ENCODE measurements at regions not wholly inside any gene's neighbourhood (a gene's known extent, or its start where the extent isn't known, plus 50 kb on each side); places are given as distances from the start of the nearest gene placed in this dataset.

GRCh38 chr5:167576126-167576525 is 715.3 kb upstream of the WWC1 start:
- peaks cover 71% of the 10 kb centered on the region for H3K27me3 ChIP-seq
- H3K4me3 ChIP-seq (ENCODE audit: low read depth, low read length), result no peak overlapping the region
- DNase-seq, result no peak
- H3K9me3 ChIP-seq, result no peaks in the 10 kb centered on the region
- no peaks in the 10 kb centered on the region for H3K4me1 ChIP-seq
- no peak for TF ChIP-seq CTCF (IDR thresholded peaks at IDR 0.05; ENCODE audit: low read depth, low read length)
- no peaks in the 10 kb centered on the region for H3K36me3 ChIP-seq

- H3K36me3 ChIP-seq, result no peaks in the 10 kb centered on the region
- no peaks in the 10 kb centered on the region for H3K4me1 ChIP-seq
- no peak overlapping the region for H3K4me3 ChIP-seq (ENCODE audit: low read depth, low read length)
- peaks cover 68% of the 10 kb centered on the region for H3K27me3 ChIP-seq
- no peak for DNase-seq
- no peak for TF ChIP-seq CTCF (IDR thresholded peaks at IDR 0.05; ENCODE audit: low read depth, low read length)
- H3K9me3 ChIP-seq, result no peaks in the 10 kb centered on the region
Measured at GRCh38 chr5:167576897-167577296, 714.5 kb upstream of the WWC1 start.

GRCh38 chr5:167577616-167578015 is 713.8 kb upstream of the WWC1 start:
- peaks cover 64% of the 10 kb centered on the region for H3K27me3 ChIP-seq
- no peak for DNase-seq
- no peaks in the 10 kb centered on the region for H3K9me3 ChIP-seq
- no peaks in the 10 kb centered on the region for H3K36me3 ChIP-seq
- no peak for TF ChIP-seq CTCF (IDR thresholded peaks at IDR 0.05; ENCODE audit: low read depth, low read length)
- no peaks in the 10 kb centered on the region for H3K4me1 ChIP-seq
- no peak overlapping the region for H3K4me3 ChIP-seq (ENCODE audit: low read depth, low read length)

- Histone ChIP-seq H3K36me3 (no peaks in the 10 kb centered on the region), H3K4me1 (no peaks in the 10 kb centered on the region), H3K27me3 (peaks cover 52% of the 10 kb centered on the region), H3K9me3 (no peaks in the 10 kb centered on the region), H3K4me3 (ENCODE audit: low read depth, low read length) (no peak overlapping the region)
- TF ChIP-seq CTCF (IDR thresholded peaks at IDR 0.05; ENCODE audit: low read depth, low read length), result no peak
- no peak for DNase-seq
Measured at GRCh38 chr5:167578977-167579692, 712.3 kb upstream of the WWC1 start.

GRCh38 chr5:167579693-167580055 is 711.8 kb upstream of the WWC1 start:
- TF ChIP-seq CTCF (IDR thresholded peaks at IDR 0.05; ENCODE audit: low read depth, low read length), result no peak

GRCh38 chr5:167580608-167581007 is 710.8 kb upstream of the WWC1 start:
- H3K27me3 ChIP-seq, result peaks cover 39% of the 10 kb centered on the region
- H3K36me3 ChIP-seq, result no peaks in the 10 kb centered on the region
- DNase-seq, result no peak
- TF ChIP-seq CTCF (IDR thresholded peaks at IDR 0.05; ENCODE audit: low read depth, low read length), result no peak
- no peaks in the 10 kb centered on the region for H3K4me1 ChIP-seq
- H3K9me3 ChIP-seq, result no peaks in the 10 kb centered on the region
- no peak overlapping the region for H3K4me3 ChIP-seq (ENCODE audit: low read depth, low read length)

More at GRCh38 chr5:167579693-167580055, 711.8 kb upstream of the WWC1 start:
- Histone ChIP-seq H3K4me1 (no peaks in the 10 kb centered on the region), H3K36me3 (no peaks in the 10 kb centered on the region), H3K9me3 (no peaks in the 10 kb centered on the region), H3K27me3 (peaks cover 47% of the 10 kb centered on the region), H3K4me3 (ENCODE audit: low read depth, low read length) (no peak overlapping the region)
- no peak for DNase-seq

Measured in BE2C (cell line).